ENCODE measurements at regions not wholly inside any gene's neighbourhood (a gene's known extent, or its start where the extent isn't known, plus 50 kb on each side); places are given as distances from the start of the nearest gene placed in this dataset.

- H3K4me3 ChIP-seq (ENCODE audit: low read depth, low read length): no peak overlapping the region
- no peak for TF ChIP-seq CTCF (IDR thresholded peaks at IDR 0.05; ENCODE audit: insufficient read depth, low read depth, low read length)
- DNase-seq (ENCODE audit: low read depth): peak; percentile 19
Measured at GRCh38 chr5:92380069-92380770, 997.1 kb upstream of the ARRDC3 start.

GRCh38 chr5:92378966-92379611, 996.0 kb upstream of the ARRDC3 start:
- DNase-seq (ENCODE audit: low read depth): no peak
- no peak for TF ChIP-seq CTCF (IDR thresholded peaks at IDR 0.05; ENCODE audit: insufficient read depth, low read depth, low read length)
- no peak overlapping the region for H3K4me3 ChIP-seq (ENCODE audit: low read depth, low read length)

GRCh38 chr5:92374859-92375258, 991.7 kb upstream of the ARRDC3 start:
- no peak overlapping the region for H3K4me3 ChIP-seq (ENCODE audit: low read depth, low read length)
- no peak for DNase-seq (ENCODE audit: low read depth)
- TF ChIP-seq CTCF (IDR thresholded peaks at IDR 0.05; ENCODE audit: insufficient read depth, low read depth, low read length): no peak

GRCh38 chr5:92372766-92373165, 989.6 kb upstream of the ARRDC3 start:
- no peak for DNase-seq (ENCODE audit: low read depth)
- H3K4me3 ChIP-seq (ENCODE audit: low read depth, low read length): no peak overlapping the region
- TF ChIP-seq CTCF (IDR thresholded peaks at IDR 0.05; ENCODE audit: insufficient read depth, low read depth, low read length): no peak

GRCh38 chr5:92371889-92372235, 988.7 kb upstream of the ARRDC3 start:
- H3K4me3 ChIP-seq (ENCODE audit: low read depth, low read length): no peak overlapping the region
- no peak for TF ChIP-seq CTCF (IDR thresholded peaks at IDR 0.05; ENCODE audit: insufficient read depth, low read depth, low read length)
- no peak for DNase-seq (ENCODE audit: low read depth)

- DNase-seq (ENCODE audit: low read depth): no peak
- H3K4me3 ChIP-seq (ENCODE audit: low read depth, low read length): no peak overlapping the region
- no peak for TF ChIP-seq CTCF (IDR thresholded peaks at IDR 0.05; ENCODE audit: insufficient read depth, low read depth, low read length)
Measured at GRCh38 chr5:92371171-92371888, 988.2 kb upstream of the ARRDC3 start.
